ENCODE measurements at regions not wholly inside any gene's neighbourhood (a gene's known extent, or its start where the extent isn't known, plus 50 kb on each side); places are given as distances from the start of the nearest gene placed in this dataset.
A peak's percentile ranks its signal among the peaks of the same experiment; 100 is the strongest.

GRCh38 chr3:43994657-43995546 is 246.8 kb upstream of the TOPAZ1 start:
- H3K4me3 ChIP-seq = peak overlapping the region; percentile 64
- H3K36me3 ChIP-seq (ENCODE audit: low read depth) = no peaks in the 10 kb centered on the region
- no peaks in the 10 kb centered on the region for H3K9me2 ChIP-seq (ENCODE audit: insufficient read depth)
- in situ Hi-C loops (cut with MboI) = no loop called here
- H3K27ac ChIP-seq = no peak overlapping the region
- H2AFZ ChIP-seq = peak overlapping the region; percentile 77
- H3K27me3 ChIP-seq (replicated peaks; ENCODE audit: insufficient read depth) = peaks cover 75% of the 10 kb centered on the region
- no peaks in the 10 kb centered on the region for H3K79me2 ChIP-seq (ENCODE audit: insufficient read depth)
- peak overlapping the region; percentile 80 for H3K4me2 ChIP-seq (ENCODE audit: unreplicated experiment)
- TF ChIP-seq EZH2phosphoT487 (IDR thresholded peaks at IDR 0.05; ENCODE audit: insufficient read depth, low read depth) (no peak), EZH2 (IDR thresholded peaks at IDR 0.05; ENCODE audit: insufficient read depth, poor library complexity, severe bottlenecking) (peak; percentile 19)
- 0 out of 2 replicates have a peak, but pooled peaks cover 14% of the 10 kb centered on the region for H3K4me1 ChIP-seq (ENCODE audit: insufficient read depth)
- 4 to 6% methylated on average over 42 to 59 of the region's 73 CpGs for WGBS, 2 experiments (ENCODE audit: low coverage in 1 of 2, low lambda C conversion rate in 2 of 2, missing lambda C conversion rate in 2 of 2)
- peaks cover 5% of the 10 kb centered on the region; the same call in 1 of the 2 replicates for H3F3A ChIP-seq (ENCODE audit: insufficient read depth)
- peak; percentile 70 for DNase-seq
- no peaks in the 10 kb centered on the region for H3K9me3 ChIP-seq (ENCODE audit: low read depth)
- no peak overlapping the region for H3K9ac ChIP-seq
- H4K20me1 ChIP-seq (ENCODE audit: insufficient read depth) = no peaks in the 10 kb centered on the region

GRCh38 chr3:43995547-43996378 is 245.9 kb upstream of the TOPAZ1 start:
- H3K36me3 ChIP-seq (ENCODE audit: low read depth) = no peaks in the 10 kb centered on the region
- H3K4me3 ChIP-seq = peak overlapping the region; percentile 64
- WGBS, 2 experiments (ENCODE audit: low coverage in 1 of 2, low lambda C conversion rate in 2 of 2, missing lambda C conversion rate in 2 of 2) = 4 to 5% methylated on average over 40 to 56 of the region's 58 CpGs
- peak overlapping the region; percentile 77 for H2AFZ ChIP-seq
- H3K9me2 ChIP-seq (ENCODE audit: insufficient read depth) = no peaks in the 10 kb centered on the region
- peaks cover 10% of the 10 kb centered on the region; the same call in 1 of the 2 replicates for H3F3A ChIP-seq (ENCODE audit: insufficient read depth)
- TF ChIP-seq EZH2phosphoT487 (IDR thresholded peaks at IDR 0.05; ENCODE audit: insufficient read depth, low read depth) (no peak), EZH2 (IDR thresholded peaks at IDR 0.05; ENCODE audit: insufficient read depth, poor library complexity, severe bottlenecking) (peak; percentile 97)
- peak; percentile 13 for DNase-seq
- H3K79me2 ChIP-seq (ENCODE audit: insufficient read depth) = no peaks in the 10 kb centered on the region
- no peaks in the 10 kb centered on the region for H4K20me1 ChIP-seq (ENCODE audit: insufficient read depth)
- H3K27me3 ChIP-seq (replicated peaks; ENCODE audit: insufficient read depth) = peaks cover 67% of the 10 kb centered on the region
- H3K4me2 ChIP-seq (ENCODE audit: unreplicated experiment) = peak overlapping the region; percentile 80
- H3K27ac ChIP-seq = no peak overlapping the region
- H3K4me1 ChIP-seq (ENCODE audit: insufficient read depth) = peaks cover 21% of the 10 kb centered on the region
- in situ Hi-C loops (cut with MboI) = no loop called here
- no peak overlapping the region for H3K9ac ChIP-seq
- no peaks in the 10 kb centered on the region for H3K9me3 ChIP-seq (ENCODE audit: low read depth)

- H3K79me2 ChIP-seq (ENCODE audit: insufficient read depth) = no peaks in the 10 kb centered on the region
- H3K9me3 ChIP-seq (ENCODE audit: low read depth) = no peaks in the 10 kb centered on the region
- no peak overlapping the region for H3K9ac ChIP-seq
- peak overlapping the region; percentile 64 for H3K4me3 ChIP-seq
- no peak overlapping the region for H3K27ac ChIP-seq
- no peaks in the 10 kb centered on the region for H3K9me2 ChIP-seq (ENCODE audit: insufficient read depth)
- H2AFZ ChIP-seq = peak overlapping the region; percentile 74
- DNase-seq = peak; percentile 58
- peaks cover 62% of the 10 kb centered on the region for H3K27me3 ChIP-seq (replicated peaks; ENCODE audit: insufficient read depth)
- H3K4me2 ChIP-seq (ENCODE audit: unreplicated experiment) = peak overlapping the region; percentile 76
- WGBS, 2 experiments (ENCODE audit: low coverage in 1 of 2, low lambda C conversion rate in 2 of 2, missing lambda C conversion rate in 2 of 2) = 3 to 4% methylated on average over 71 of the region's 71 CpGs
- peaks cover 26% of the 10 kb centered on the region for H3K4me1 ChIP-seq (ENCODE audit: insufficient read depth)
- no peaks in the 10 kb centered on the region for H3K36me3 ChIP-seq (ENCODE audit: low read depth)
- TF ChIP-seq EZH2phosphoT487 (IDR thresholded peaks at IDR 0.05; ENCODE audit: insufficient read depth, low read depth) (peak; percentile 65; the same call in 1 of the 2 replicates), EZH2 (IDR thresholded peaks at IDR 0.05; ENCODE audit: insufficient read depth, poor library complexity, severe bottlenecking) (peak; percentile 82)
- in situ Hi-C loops (cut with MboI) = no loop called here
- no peaks in the 10 kb centered on the region for H4K20me1 ChIP-seq (ENCODE audit: insufficient read depth)
- peaks cover 15% of the 10 kb centered on the region; the same call in 1 of the 2 replicates for H3F3A ChIP-seq (ENCODE audit: insufficient read depth)
Measured at GRCh38 chr3:43996379-43997301, 245.0 kb upstream of the TOPAZ1 start.

Measured in GM23248 (cell line).